HL-60 (cell line): ENCODE measurements at regions not wholly inside any gene's neighbourhood (a gene's known extent, or its start where the extent isn't known, plus 50 kb on each side); places are given as distances from the start of the nearest gene placed in this dataset.

Source experiments
- DNase-seq, 2 experiments: peaks; one replicate each; pipeline ENCODE4 v3.0.0-alpha.2; 2010 to 2020; ENCODE audit warnings: low read depth in 1 of 2, low spot score in 1 of 2
- H3K27ac ChIP-seq: fragments of 250-450 bp; sonication (Bioruptor Pico); replicated peaks from 2 replicates; pipeline ENCODE4 v1.5.1; 2020; ENCODE audit warnings: mild to moderate bottlenecking, moderate library complexity
- H3K27me3 ChIP-seq: fragments of 250-450 bp; sonication (Bioruptor Pico); 2 replicates; pipeline ENCODE4 v1.5.1; 2021; ENCODE audit warnings: mild to moderate bottlenecking, moderate library complexity; ENCODE audit not compliant: insufficient read depth, poor library complexity, severe bottlenecking
- H3K4me3 ChIP-seq: replicated peaks from 2 replicates; pipeline ENCODE4 v1.5.1; 2011; ENCODE audit warnings: mild to moderate bottlenecking, control low read depth, low read length; ENCODE audit not compliant: insufficient read depth
- GABPA ChIP-seq: IDR thresholded peaks from 2 replicates; pipeline ENCODE4 v1.6.1; 2012; ENCODE audit warnings: low read depth
- POLR2AphosphoS5 ChIP-seq: IDR thresholded peaks from 2 replicates; pipeline ENCODE4 v1.6.1; 2012; ENCODE audit warnings: low read depth
- SPI1 ChIP-seq: IDR thresholded peaks from 2 replicates; pipeline ENCODE4 v1.6.1; 2012; ENCODE audit warnings: low read depth, mild to moderate bottlenecking, borderline replicate concordance
- TF ChIP-seq, protein P1 (sequence below): IDR thresholded peaks from 2 replicates; pipeline ENCODE4 v1.6.1; 2012; ENCODE audit warnings: low read depth; ENCODE audit not compliant: insufficient replicate concordance
- TF ChIP-seq, protein P2 (sequence below): IDR thresholded peaks from one replicate; pipeline ENCODE4 v1.5.1; 2011; ENCODE audit warnings: low read length, control low read depth, inconsistent platforms; ENCODE audit not compliant: insufficient read depth

DNA sequence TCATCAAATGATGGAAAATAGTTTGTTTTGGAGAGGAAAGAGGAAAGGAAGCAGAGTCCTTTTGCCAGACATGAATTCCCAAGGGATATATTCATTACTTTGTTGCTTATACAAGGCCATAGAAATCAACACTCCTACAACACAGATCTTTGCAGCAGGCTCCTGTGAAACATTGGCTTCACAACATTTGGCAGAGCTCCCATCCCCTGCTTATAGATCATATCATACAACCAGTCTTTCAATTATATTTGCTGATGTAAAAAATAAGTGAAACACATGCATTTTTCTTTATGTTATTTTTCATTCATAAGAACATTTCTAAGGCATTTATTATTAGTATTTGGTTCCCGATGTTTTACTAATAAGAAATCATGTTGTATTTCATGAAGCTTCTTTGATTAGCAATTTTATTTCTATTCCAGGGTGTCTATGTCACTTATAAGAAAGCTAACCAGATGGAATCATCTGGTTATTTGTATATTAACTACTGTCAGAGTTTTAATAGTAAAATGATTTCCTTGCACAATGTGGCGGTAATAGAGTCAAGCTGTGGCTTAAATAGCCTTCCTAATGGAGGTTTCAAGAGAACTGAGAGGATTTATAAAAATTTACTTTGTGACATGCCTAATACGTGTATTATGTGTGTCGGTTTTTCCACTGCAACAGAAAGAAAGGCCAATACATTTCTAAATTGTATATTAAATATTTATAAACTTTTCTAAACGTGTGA, 470.3 kb upstream of the NCAM2 start:
- TF ChIP-seq SPI1, result no peak
- TF ChIP-seq, protein P1, sequence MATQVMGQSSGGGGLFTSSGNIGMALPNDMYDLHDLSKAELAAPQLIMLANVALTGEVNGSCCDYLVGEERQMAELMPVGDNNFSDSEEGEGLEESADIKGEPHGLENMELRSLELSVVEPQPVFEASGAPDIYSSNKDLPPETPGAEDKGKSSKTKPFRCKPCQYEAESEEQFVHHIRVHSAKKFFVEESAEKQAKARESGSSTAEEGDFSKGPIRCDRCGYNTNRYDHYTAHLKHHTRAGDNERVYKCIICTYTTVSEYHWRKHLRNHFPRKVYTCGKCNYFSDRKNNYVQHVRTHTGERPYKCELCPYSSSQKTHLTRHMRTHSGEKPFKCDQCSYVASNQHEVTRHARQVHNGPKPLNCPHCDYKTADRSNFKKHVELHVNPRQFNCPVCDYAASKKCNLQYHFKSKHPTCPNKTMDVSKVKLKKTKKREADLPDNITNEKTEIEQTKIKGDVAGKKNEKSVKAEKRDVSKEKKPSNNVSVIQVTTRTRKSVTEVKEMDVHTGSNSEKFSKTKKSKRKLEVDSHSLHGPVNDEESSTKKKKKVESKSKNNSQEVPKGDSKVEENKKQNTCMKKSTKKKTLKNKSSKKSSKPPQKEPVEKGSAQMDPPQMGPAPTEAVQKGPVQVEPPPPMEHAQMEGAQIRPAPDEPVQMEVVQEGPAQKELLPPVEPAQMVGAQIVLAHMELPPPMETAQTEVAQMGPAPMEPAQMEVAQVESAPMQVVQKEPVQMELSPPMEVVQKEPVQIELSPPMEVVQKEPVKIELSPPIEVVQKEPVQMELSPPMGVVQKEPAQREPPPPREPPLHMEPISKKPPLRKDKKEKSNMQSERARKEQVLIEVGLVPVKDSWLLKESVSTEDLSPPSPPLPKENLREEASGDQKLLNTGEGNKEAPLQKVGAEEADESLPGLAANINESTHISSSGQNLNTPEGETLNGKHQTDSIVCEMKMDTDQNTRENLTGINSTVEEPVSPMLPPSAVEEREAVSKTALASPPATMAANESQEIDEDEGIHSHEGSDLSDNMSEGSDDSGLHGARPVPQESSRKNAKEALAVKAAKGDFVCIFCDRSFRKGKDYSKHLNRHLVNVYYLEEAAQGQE, result no peak
- no peak for TF ChIP-seq GABPA
- no peaks in the 10 kb centered on the region for H3K27me3 ChIP-seq
- DNase-seq, result no peak
- no peak overlapping the region for H3K27ac ChIP-seq
- H3K4me3 ChIP-seq, result no peak overlapping the region

DNA sequence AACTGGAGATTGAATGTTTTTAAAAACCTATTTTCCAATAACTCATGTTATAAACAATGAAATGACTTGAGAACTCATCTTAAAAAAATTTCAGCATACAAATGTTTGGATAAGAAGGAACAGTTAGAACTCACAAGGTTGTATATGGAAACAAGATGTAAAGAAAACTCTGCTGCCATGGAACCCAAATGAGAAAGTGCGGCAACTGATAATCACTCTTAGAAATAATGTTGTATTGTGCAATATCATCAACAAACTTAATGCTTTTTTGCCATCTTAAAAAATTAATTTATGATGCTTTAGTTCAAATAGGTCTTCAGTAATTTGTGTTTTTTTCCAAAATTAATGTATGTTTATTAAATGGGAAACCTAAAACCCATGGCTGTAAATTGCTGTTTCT, 461.1 kb upstream of the NCAM2 start:
- TF ChIP-seq, protein P2, sequence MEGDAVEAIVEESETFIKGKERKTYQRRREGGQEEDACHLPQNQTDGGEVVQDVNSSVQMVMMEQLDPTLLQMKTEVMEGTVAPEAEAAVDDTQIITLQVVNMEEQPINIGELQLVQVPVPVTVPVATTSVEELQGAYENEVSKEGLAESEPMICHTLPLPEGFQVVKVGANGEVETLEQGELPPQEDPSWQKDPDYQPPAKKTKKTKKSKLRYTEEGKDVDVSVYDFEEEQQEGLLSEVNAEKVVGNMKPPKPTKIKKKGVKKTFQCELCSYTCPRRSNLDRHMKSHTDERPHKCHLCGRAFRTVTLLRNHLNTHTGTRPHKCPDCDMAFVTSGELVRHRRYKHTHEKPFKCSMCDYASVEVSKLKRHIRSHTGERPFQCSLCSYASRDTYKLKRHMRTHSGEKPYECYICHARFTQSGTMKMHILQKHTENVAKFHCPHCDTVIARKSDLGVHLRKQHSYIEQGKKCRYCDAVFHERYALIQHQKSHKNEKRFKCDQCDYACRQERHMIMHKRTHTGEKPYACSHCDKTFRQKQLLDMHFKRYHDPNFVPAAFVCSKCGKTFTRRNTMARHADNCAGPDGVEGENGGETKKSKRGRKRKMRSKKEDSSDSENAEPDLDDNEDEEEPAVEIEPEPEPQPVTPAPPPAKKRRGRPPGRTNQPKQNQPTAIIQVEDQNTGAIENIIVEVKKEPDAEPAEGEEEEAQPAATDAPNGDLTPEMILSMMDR, result no peak
- TF ChIP-seq GABPA (no peak), SPI1 (no peak)
- TF ChIP-seq, protein P1, result no peak
- Histone ChIP-seq H3K27me3 (no peaks in the 10 kb centered on the region), H3K4me3 (no peak overlapping the region), H3K27ac (no peak overlapping the region)
- DNase-seq, result no peak

DNA sequence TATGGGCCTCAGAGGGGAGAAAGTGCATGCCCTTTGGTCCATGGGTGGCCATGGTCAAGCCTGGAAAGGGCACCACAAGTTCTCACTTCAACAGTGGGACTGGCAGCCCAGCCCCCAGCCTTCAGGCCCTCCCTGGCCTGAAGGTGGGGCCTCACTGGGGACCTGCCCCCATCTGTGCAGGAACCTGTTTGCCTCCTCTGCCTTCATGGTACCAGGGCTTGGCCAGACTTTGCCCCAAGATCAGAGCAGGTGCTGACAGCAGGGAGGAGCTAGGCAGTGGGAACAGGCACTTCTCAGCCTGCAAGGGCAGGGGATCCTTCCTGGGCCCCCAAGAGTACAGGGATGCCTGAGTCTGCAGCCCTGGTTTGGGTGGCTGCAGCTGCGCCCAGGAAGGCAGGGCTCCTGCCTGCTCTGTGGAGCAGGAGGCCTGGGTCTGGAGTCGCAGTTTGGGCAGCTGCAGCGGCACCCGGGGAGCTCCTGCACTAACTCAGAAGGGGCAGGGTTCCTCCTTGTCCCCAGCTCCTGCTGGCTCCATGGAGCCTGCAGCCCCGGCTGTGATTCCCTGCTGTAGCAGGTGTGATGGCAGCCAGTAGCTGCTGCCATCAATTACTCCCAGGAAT, 460.1 kb upstream of the NCAM2 start:
- no peaks in the 10 kb centered on the region for H3K27me3 ChIP-seq
- no peak overlapping the region for H3K4me3 ChIP-seq
- TF ChIP-seq, protein P2, result no peak
- TF ChIP-seq POLR2AphosphoS5, result no peak
- TF ChIP-seq SPI1, result no peak
- TF ChIP-seq, protein P1, result no peak
- TF ChIP-seq GABPA, result no peak
- H3K27ac ChIP-seq, result no peak overlapping the region
- no peak for DNase-seq
